SU-DHL-6 (cell line): ENCODE measurements at regions not wholly inside any gene's neighbourhood (a gene's known extent, or its start where the extent isn't known, plus 50 kb on each side); places are given as distances from the start of the nearest gene placed in this dataset.

Experiments used
- EZH2phosphoT487 ChIP-seq: fragments of 200-600 bp; sonication (generic), shearing (Covaris generic); conservative IDR thresholded peaks from 2 replicates; pipeline ENCODE4 v1.6.1; 2018; ENCODE audit warnings: mild to moderate bottlenecking, antibody characterized with exemption, low read length, moderate library complexity, mixed read lengths
- TF ChIP-seq, protein P1 (sequence below): fragments of 200-600 bp; sonication (generic); IDR thresholded peaks from one replicate; pipeline ENCODE4 v1.5.1; 2017; ENCODE audit warnings: antibody characterized with exemption, mild to moderate bottlenecking, low read length, moderate library complexity; ENCODE audit not compliant: insufficient read depth, poor library complexity, severe bottlenecking

DNA sequence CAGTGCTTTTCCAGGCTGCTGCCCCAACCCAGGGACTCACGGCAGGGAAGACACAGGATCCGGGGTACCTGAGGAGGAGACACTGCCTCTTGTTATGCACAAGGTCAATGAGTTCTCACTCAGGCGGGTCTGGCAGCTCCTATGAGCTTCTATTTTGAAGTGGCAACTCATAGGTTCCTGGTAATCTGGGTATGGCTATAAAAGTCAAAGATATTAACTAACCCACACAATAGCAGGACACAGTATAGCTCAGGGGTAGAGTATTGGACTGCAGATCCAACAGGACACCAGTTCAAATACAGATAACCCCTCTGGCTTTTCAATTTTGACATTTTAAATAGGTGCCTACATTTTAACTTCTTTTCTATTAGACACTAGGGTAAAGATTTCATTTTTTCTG is 130.3 kb upstream of the ZNF746 start:
- TF ChIP-seq, protein P1, sequence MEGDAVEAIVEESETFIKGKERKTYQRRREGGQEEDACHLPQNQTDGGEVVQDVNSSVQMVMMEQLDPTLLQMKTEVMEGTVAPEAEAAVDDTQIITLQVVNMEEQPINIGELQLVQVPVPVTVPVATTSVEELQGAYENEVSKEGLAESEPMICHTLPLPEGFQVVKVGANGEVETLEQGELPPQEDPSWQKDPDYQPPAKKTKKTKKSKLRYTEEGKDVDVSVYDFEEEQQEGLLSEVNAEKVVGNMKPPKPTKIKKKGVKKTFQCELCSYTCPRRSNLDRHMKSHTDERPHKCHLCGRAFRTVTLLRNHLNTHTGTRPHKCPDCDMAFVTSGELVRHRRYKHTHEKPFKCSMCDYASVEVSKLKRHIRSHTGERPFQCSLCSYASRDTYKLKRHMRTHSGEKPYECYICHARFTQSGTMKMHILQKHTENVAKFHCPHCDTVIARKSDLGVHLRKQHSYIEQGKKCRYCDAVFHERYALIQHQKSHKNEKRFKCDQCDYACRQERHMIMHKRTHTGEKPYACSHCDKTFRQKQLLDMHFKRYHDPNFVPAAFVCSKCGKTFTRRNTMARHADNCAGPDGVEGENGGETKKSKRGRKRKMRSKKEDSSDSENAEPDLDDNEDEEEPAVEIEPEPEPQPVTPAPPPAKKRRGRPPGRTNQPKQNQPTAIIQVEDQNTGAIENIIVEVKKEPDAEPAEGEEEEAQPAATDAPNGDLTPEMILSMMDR = no peak
- no peak for TF ChIP-seq EZH2phosphoT487
